GM06990 (cell line): ENCODE measurements at regions not wholly inside any gene's neighbourhood (a gene's known extent, or its start where the extent isn't known, plus 50 kb on each side); places are given as distances from the start of the nearest gene placed in this dataset.

Experiments used
- DNase-seq: peaks from one replicate; pipeline ENCODE4 v3.0.0-alpha.2; 2011; ENCODE audit not compliant: insufficient read length; ENCODE audit errors: extremely low read depth
- H3K27me3 ChIP-seq: replicated peaks from 2 replicates; pipeline ENCODE4 v1.6.0; 2011; ENCODE audit warnings: low read length; ENCODE audit not compliant: control insufficient read depth, insufficient read depth
- H3K36me3 ChIP-seq: 2 replicates; pipeline ENCODE4 v1.5.1; 2011; ENCODE audit warnings: low read length; ENCODE audit not compliant: control insufficient read depth, insufficient read depth
- H3K4me3 ChIP-seq: replicated peaks from 2 replicates; pipeline ENCODE4 v1.5.1; 2011; ENCODE audit warnings: low read depth, mild to moderate bottlenecking, control low read depth, low read length
- TF ChIP-seq, protein P1 (sequence below): IDR thresholded peaks from 2 replicates; pipeline ENCODE4 v1.5.1; 2011; ENCODE audit warnings: low read length, control low read depth, mild to moderate bottlenecking, inconsistent platforms; ENCODE audit not compliant: insufficient read depth, poor library complexity, severe bottlenecking

- no peak overlapping the region for H3K4me3 ChIP-seq
- TF ChIP-seq, protein P1, sequence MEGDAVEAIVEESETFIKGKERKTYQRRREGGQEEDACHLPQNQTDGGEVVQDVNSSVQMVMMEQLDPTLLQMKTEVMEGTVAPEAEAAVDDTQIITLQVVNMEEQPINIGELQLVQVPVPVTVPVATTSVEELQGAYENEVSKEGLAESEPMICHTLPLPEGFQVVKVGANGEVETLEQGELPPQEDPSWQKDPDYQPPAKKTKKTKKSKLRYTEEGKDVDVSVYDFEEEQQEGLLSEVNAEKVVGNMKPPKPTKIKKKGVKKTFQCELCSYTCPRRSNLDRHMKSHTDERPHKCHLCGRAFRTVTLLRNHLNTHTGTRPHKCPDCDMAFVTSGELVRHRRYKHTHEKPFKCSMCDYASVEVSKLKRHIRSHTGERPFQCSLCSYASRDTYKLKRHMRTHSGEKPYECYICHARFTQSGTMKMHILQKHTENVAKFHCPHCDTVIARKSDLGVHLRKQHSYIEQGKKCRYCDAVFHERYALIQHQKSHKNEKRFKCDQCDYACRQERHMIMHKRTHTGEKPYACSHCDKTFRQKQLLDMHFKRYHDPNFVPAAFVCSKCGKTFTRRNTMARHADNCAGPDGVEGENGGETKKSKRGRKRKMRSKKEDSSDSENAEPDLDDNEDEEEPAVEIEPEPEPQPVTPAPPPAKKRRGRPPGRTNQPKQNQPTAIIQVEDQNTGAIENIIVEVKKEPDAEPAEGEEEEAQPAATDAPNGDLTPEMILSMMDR: no peak
- DNase-seq: no peak
- H3K27me3 ChIP-seq: peaks cover 2% of the 10 kb centered on the region; the same call in 1 of the 2 replicates
- no peaks in the 10 kb centered on the region for H3K36me3 ChIP-seq
Measured at GRCh38 chr13:50404769-50405168, 389.5 kb downstream of the KCNRG start.

DNA sequence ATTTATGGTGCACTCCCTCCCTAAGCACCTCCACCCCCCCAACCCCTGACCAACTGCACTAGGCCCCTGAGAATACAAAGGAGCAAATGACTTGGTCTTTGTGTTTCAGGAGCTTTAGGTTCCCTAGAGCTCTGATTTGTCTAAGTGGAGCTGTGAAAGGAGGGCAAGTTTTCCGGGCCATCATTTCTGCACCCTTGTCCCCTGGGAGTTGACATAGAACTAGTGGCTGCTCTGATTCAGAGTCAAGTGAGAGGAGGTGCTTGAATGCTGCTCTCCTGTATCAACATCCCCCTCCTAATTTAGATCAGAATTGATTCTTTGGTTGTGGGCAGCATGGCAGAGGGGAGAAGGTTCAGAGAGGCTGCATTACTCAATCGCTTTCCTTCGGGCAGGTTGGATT is 391.6 kb downstream of the KCNRG start:
- Histone ChIP-seq H3K36me3 (no peaks in the 10 kb centered on the region), H3K27me3 (peaks cover 2% of the 10 kb centered on the region), H3K4me3 (no peak overlapping the region)
- TF ChIP-seq, protein P1: no peak
- no peak for DNase-seq

DNA sequence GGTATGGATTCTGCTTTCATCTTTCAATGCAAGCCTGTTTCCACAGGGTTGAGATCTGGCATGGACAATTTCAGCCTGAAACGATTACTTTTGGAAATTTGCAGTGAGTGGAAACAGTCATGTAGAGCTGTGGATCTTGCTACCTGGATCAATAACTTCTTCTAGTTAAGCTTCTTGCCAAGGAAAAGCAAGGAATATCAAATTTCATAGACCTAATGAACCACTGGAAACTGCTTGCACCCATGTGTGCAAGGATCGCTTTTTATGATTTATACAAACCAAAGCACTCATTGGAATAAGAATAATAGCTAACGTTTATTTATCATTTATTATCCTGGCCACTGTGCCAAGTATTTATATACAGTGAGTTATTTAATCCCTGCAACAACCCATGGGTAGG is 392.8 kb downstream of the KCNRG start:
- TF ChIP-seq, protein P1: no peak
- Histone ChIP-seq H3K27me3 (peaks cover 2% of the 10 kb centered on the region), H3K36me3 (no peaks in the 10 kb centered on the region), H3K4me3 (no peak overlapping the region)
- DNase-seq: no peak

- no peak overlapping the region for H3K4me3 ChIP-seq
- H3K27me3 ChIP-seq: no peaks in the 10 kb centered on the region; the same call in none of the 2 replicates
- no peaks in the 10 kb centered on the region for H3K36me3 ChIP-seq
- TF ChIP-seq, protein P1: no peak
- DNase-seq: no peak
Measured at GRCh38 chr13:50409220-50409619, 394.0 kb downstream of the KCNRG start.

DNA sequence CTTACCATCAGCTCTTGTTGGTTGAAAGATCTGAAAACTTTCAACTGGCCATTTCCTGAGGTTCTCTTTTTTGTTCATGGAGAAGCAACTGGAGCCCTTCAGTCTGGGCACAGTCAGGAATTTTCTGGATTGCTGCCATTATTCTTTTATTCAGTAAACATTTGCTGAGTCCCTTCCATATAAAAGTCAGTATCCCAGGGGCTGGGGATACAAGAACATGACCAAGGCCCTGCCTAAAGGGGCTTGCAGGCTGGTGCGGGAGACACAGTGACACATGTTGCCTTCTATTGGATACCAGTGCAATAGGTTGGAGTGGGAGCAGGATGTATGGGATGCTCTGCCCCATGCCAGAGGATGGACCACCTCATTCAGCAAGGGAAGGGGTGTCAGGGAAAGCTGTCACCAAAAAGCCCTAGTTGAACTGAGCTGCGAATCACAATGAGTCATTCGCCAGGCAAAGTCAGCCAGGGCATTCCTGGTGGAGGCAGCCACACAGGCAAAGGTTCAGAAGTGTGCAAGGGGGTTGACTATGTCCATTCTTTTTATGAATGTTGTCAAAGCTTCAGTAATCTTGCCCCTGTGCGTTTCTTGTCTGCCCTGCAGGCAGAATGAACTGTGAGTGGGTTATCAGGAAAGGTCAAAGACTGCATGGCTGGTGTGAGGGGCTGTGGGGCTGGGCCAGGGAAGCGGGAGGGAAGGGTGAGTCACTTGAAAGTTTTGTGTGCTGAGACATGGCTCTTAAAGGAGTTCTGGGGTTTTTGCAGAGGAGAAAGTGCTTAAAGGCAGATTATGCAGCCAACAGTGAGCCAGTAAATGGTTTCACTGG is 395.9 kb downstream of the KCNRG start:
- TF ChIP-seq, protein P1: no peak
- Histone ChIP-seq H3K36me3 (no peaks in the 10 kb centered on the region), H3K4me3 (no peak overlapping the region), H3K27me3 (no peaks in the 10 kb centered on the region; the same call in none of the 2 replicates)
- no peak for DNase-seq
